Stimulated activated CD8-positive, alpha-beta memory T cell treated with anti-CD3 and anti-CD28 coated beads, Interleukin-4, amount 100 ng/mL, for 24 hours (primary cell): ENCODE measurements at regions not wholly inside any gene's neighbourhood (a gene's known extent, or its start where the extent isn't known, plus 50 kb on each side); places are given as distances from the start of the nearest gene placed in this dataset.
A peak's percentile ranks its signal among the peaks of the same experiment; 100 is the strongest.

Source experiments
- DNase-seq: peaks from one replicate; pipeline ENCODE4 v3.0.0-alpha.2; 2020; ENCODE audit warnings: low read depth

DNA sequence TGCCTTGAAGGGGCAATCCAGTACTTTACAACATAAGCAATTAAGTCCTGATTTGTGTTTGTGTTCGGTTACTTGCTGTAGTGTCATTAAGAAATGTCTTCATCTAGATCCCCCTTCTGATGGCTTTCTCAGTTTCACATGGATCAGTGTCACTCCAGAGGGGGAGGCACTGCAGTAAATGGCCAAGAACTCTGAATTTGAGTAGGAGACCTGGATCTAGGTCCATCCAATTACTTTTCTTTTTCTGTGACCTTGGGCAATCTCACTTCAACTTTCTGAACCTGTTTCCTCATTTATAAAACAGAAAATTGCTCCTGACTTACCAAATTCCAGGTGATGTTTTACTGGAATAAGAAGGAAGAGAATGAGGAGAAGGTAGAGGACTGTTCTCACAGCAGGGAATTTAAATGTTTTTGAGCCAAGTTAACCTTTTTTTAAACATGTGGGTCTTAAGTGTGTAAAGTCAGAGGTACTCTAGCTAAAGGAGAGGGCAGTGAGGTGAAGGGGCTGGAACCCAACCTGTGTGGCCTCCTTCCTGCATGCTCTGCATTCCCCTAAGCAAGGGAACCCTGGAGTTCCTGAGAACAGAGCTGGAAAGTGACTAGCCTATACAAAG lies 285.5 kb downstream of the HACE1 start:
- no peak for DNase-seq

GRCh38 chr6:104573350-104573749 lies 286.4 kb downstream of the HACE1 start:
- DNase-seq = no peak

GRCh38 chr6:104572901-104573300 lies 286.8 kb downstream of the HACE1 start:
- no peak for DNase-seq

GRCh38 chr6:104566411-104566810 lies 293.3 kb downstream of the HACE1 start:
- DNase-seq = no peak

DNA sequence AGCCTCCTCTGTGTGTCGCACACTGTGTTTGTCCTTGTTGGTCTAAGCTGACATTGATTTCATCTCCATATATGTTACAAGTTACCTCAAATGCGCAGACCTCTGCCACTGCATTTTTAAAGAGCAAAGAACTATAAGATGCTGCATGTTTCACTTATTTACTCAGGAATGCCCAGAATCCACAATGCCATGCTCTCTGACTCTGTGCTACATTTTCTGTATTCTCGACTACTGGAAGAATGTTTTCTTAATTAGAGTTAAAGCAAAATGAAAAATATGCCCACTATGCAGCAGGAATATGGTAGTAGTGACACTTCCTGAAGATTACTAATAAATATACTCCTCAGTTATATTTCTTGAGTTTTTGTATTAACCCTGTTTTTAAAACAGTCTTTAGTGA lies 296.4 kb downstream of the HACE1 start:
- no peak for DNase-seq

DNA sequence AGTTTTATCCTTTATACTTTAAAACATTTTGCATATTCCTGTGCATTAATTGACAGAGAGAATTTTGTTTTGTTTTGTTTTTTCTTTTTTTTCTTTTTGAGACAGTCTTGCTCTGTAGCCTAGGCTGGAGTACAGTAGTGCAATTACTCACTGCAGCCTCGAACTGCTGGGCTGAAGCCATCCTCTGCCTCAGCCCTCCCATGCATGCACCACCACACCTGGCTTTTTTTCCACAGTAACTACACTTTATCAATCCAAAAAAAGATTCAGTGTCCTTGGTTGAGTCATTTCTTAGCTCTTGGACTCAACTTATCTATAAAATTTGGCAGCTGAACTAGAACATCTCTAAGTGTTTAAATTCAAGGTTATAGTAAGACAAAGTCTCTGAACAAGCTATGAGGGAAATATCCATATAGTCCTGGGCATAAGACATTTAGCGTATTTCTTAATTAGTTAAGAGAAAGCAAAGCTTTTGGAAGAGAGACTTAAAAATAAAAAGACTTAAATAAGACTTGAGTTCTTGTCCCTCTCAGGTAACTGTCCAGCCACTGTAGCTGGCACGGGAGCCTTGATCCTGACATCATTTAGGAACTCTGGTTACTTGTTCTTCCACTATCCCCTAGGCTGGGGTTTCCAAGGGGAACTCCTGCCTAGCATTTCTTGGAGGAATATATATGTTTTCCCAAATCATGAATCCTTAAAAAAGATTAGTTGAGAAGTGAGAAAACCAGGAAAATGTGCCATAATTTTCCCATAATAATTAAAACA lies 300.1 kb downstream of the HACE1 start:
- DNase-seq = no peak

GRCh38 chr6:104558746-104559145 lies 301.0 kb downstream of the HACE1 start:
- no peak for DNase-seq

DNA sequence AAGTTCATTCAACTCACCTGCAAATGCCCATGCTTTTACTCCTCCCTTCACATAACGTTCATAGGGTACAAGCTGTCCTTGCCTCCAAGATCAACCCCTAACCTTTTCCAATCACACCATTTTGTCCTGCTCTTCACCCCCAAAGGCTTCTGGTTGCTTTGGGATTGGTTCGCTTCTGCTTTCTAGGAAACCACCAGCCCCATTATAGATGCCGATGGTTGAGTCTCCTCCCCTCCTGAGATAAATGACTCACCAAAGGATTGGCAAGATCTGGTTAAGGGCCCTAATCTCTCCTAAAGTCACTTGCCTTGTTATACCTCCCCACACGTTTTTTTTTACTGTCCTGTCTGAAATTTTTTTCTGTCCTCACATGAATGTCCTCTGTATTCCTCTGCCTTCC lies 311.4 kb downstream of the HACE1 start:
- no peak for DNase-seq

- no peak for DNase-seq
Measured at GRCh38 chr6:104541411-104541810, 318.3 kb downstream of the HACE1 start.

DNA sequence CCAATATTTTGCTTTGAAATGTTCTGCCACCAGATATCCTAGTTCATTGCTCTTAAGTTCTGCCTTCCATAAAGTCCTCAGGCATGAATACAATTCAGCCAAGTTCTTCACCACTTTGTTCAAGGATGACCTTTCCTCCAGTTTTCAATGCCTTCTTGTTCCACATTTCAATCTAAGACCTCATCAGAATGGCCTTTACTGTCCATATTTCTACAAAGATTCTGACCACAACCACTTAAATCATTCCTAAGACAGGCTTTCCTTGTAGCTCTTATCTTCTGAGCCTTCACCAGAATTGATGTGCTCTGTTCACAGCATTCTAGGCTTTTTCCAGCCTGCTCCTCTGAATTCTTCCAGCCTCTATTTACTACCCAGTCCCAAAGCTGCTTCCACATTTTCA lies 319.0 kb downstream of the HACE1 start:
- DNase-seq = no peak

DNA sequence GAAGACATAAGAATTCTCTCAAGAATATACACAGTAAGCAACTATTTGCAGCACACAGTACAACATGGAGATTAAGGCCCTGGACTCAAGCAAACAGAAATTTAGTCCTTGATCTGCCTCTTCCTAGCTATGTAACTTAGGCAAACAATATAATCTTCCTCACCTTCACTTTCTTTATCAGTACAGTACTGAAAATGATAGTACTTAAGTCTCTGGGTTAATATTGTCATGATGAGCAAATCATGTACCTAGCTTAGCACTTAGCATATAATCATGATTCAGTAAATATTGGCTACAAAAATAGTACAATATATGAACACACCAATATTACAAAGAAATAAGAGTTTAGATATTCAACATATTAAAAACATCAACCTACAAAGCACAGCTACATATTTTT lies 320.5 kb downstream of the HACE1 start:
- no peak for DNase-seq

DNA sequence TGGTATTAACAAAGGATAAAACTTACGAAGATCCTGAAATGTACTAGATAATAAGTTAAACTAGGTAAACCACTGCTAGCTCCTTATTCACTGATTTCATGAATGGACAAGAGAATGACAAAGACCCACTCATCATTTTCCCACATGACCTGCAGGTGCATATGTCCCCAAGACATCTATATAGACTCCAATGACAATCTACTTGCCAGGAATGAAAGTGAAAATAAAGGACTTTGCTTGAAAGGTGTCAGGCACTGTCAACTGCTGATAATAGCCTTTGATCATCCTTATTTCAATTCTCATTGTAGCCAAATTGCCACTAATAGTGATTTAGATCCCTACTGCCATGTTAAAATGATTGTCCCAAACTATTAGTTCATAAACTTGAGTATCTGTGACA lies 321.8 kb downstream of the HACE1 start:
- no peak for DNase-seq

- DNase-seq = no peak
Measured at GRCh38 chr6:104537180-104537579, 322.5 kb downstream of the HACE1 start.

DNA sequence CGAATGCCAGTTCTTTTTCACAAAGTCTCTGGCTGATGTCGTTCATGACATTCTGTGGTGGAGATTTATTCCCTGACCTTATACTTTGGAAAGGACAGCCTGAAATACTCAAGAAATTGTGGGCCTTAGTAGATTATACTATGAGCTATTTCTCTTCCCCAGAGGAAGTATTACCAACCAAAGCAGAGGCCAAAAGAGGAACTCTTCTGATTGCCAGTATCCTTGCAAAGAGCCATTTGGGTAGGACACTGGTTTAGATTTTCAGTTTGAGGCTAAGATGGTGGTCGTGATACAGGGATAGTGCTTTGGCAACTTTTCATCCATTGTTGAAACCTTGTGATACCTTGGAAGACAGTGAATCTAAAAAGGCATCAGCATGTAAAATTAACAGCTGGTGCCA lies 327.3 kb downstream of the HACE1 start:
- DNase-seq = no peak

GRCh38 chr6:104531646-104532045 lies 328.1 kb downstream of the HACE1 start:
- DNase-seq = no peak

DNA sequence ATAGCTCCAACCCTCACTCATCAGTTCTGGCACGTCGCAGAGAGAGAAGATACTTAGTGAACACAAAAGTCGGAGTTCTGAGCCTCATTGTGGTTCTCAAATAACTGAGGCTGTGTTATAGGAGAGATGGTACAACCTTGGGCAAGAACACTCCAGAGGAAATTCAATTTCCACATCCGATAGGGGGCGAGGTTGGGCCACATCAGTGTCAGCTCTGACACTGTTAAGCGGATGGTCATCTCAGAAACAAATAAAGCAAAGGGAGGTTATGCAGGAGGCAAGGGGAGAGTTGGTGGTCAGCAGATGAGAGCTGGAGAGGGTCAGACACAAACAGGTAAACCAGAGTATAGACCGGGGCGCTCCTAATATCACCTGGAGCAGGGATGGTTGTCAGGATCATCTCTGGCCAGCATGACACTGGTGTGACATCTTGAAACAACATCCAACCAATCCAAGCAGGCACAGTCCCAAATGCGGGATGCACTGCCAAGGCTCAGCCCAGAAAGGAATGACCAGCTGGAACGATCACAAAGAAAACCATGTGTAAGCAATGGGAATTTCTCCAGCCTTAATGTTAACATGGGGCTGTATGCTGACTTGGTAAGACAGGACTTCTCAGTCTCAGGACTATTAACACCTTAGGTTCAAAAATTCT lies 331.8 kb downstream of the HACE1 start:
- no peak for DNase-seq

DNA sequence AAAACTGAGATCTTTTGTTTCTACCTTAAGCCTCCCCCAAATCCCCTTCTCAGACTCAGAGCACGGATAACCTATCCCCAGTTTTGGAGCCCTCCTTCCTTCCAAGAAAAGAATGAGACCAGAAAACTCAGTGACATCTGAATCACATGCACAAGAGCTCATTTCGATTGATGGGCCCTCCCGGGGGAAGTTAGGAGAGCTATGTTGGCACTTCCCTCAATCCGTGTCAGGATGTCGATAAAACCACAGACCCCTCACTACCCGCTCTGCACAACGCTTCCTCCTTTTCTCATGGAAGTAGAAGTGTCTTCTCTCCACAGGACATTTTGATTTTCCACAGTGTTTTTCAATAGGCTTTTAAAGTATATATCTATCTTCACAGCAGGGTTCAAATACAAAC lies 332.4 kb downstream of the HACE1 start:
- no peak for DNase-seq

DNA sequence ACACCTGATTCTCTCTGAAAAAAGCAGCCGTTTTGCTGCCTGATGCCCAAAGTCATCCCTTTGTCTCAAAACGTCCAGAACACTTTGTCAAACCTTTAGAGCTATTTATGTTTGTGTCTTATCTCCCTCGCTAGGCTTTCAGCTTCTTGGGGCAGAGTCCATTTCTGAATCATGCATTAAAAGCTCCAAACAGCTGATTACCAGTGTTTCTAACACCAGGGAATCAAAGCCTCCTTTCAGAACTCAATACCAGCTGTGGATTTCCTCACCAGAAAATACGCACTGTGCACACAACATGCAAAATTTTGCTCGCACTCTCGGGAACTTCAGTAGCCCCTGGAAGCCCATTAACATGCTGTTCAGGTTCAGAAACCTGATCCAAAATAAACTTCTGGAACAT lies 333.3 kb downstream of the HACE1 start:
- DNase-seq = no peak

- DNase-seq = peak; percentile 33
Measured at GRCh38 chr6:104525677-104526322, 333.9 kb downstream of the HACE1 start.

GRCh38 chr6:104522533-104522932 lies 337.2 kb downstream of the HACE1 start:
- no peak for DNase-seq

DNA sequence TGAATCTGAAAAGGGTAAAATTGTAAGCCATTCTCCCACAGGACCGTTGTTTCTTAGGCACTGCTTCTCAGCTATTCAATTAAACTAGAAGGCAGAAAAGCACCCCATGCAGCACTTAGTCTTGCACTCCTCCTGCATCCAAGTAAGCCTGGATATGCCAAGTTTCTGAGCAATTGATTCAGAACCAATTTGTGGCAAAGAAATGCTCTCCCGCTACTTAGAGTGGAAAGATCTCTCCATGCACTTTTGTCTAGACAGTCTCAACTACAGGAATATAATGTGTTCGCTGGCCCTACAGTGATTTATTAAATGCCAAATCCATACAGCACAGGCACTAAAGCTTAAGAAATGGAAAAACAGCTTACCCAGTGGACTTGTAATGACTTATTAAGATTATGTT lies 338.5 kb downstream of the HACE1 start:
- DNase-seq = no peak

DNA sequence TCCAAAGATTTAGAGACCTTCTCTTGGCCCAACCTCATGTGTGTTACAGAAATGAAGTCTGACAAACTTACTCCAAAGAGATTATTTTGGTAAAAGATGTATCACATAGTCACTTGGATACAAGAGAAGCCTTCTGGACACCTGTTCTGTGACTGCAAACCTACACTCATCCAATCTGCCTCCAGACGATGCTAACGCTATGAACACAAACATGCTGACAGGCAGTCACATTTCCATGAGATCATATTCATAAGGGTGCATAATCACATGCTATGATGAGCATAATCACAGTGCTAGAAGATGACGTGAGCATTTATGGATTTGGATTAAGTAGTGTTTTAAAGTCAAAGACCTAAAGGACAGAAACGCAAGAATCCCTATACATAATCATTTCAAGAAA lies 340.2 kb downstream of the HACE1 start:
- DNase-seq = no peak

GRCh38 chr6:104509355-104509754 lies 350.4 kb downstream of the HACE1 start:
- DNase-seq = no peak
